ENCODE measurements at regions not wholly inside any gene's neighbourhood (a gene's known extent, or its start where the extent isn't known, plus 50 kb on each side); places are given as distances from the start of the nearest gene placed in this dataset.

GRCh38 chr10:2813286-2813685 is 254.1 kb upstream of the PFKP start:
- Histone ChIP-seq H3K27me3 (ENCODE audit: control insufficient read depth, insufficient read depth, low read length) (no peaks in the 10 kb centered on the region), H4K20me1 (ENCODE audit: insufficient read depth, low read length) (no peaks in the 10 kb centered on the region), H4K5ac (ENCODE audit: low read depth, low read length) (no peak overlapping the region), H2AFZ (replicated peaks; ENCODE audit: low read length, poor library complexity) (no peak overlapping the region), H2BK5ac (ENCODE audit: low read depth, low read length, poor library complexity, severe bottlenecking) (no peak overlapping the region), H2BK15ac (ENCODE audit: low read depth, low read length) (no peak overlapping the region), H3K9me3 (ENCODE audit: control insufficient read depth, insufficient read depth, low read length) (peaks cover 7% of the 10 kb centered on the region), H3K4me2 (ENCODE audit: low read depth, low read length) (no peak overlapping the region), H2AK9ac (replicated peaks; ENCODE audit: low read depth, low read length, poor library complexity) (no peak overlapping the region), H3K56ac (ENCODE audit: extremely low read depth, insufficient read depth, low read length) (no peak overlapping the region), H3K18ac (ENCODE audit: low read depth, low read length) (no peak overlapping the region), H3K4me3 (ENCODE audit: insufficient read depth, low read depth, low read length) (no peak overlapping the region), H3K27ac (ENCODE audit: insufficient read depth, low read length) (no peak overlapping the region), H3K14ac (replicated peaks; ENCODE audit: low read depth, low read length) (no peak overlapping the region), H4K91ac (ENCODE audit: insufficient read depth, low read depth, low read length) (no peak overlapping the region), H3K79me1 (ENCODE audit: low read depth in 1 of 2, low read length in 2 of 2) (no peaks in the 10 kb centered on the region), H3K23ac (ENCODE audit: low read depth, low read length) (no peak overlapping the region), H3K9me1 (ENCODE audit: insufficient read depth, low read length) (no peaks in the 10 kb centered on the region), H2BK120ac (ENCODE audit: low read depth, low read length) (no peak overlapping the region), H2BK20ac (ENCODE audit: low read depth, low read length) (no peak overlapping the region), H4K8ac (ENCODE audit: low read depth in 2 of 2, low read length in 2 of 2) (no peak overlapping the region), H3K4ac (ENCODE audit: low read depth, low read length) (no peak overlapping the region), H2AK5ac (ENCODE audit: low read depth, low read length) (no peak overlapping the region), H3K4me1 (ENCODE audit: control insufficient read depth, insufficient read depth, low read length) (no peaks in the 10 kb centered on the region), H3K36me3 (ENCODE audit: control insufficient read depth, insufficient read depth, low read length) (no peaks in the 10 kb centered on the region), H3K9ac (ENCODE audit: low read depth, low read length) (no peak overlapping the region)
- WGBS, 2 experiments (ENCODE audit: extremely low coverage in 2 of 2, insufficient read length in 1 of 2): 80% methylated on average over 1 of the region's 8 CpGs; no CpG with 5 or more reads in 1 of the 2 experiments
- intact Hi-C loops (cut with micrococcal nuclease): no loop called here
- CTCF ChIA-PET: no interaction called here
- no peak for TF ChIP-seq RFX5 (IDR thresholded peaks at IDR 0.05; ENCODE audit: low read depth, low read length)
- TF ChIP-seq BHLHE40 (IDR thresholded peaks at IDR 0.05; ENCODE audit: low read depth, low read length): no peak
- no peak for TF ChIP-seq CEBPB (IDR thresholded peaks at IDR 0.05; ENCODE audit: low read depth, low read length)
- no peak for TF ChIP-seq RAD21 (IDR thresholded peaks at IDR 0.05; ENCODE audit: low read length)
- TF ChIP-seq POLR2A (IDR thresholded peaks at IDR 0.05; ENCODE audit: low read depth, low read length): no peak
- TF ChIP-seq MAZ (IDR thresholded peaks at IDR 0.05; ENCODE audit: borderline replicate concordance, low read depth, low read length): no peak
- TF ChIP-seq CTCF (conservative IDR thresholded peaks at IDR 0.05; ENCODE audit: low read depth, low read length): no peak
- TF ChIP-seq SMC3 (IDR thresholded peaks at IDR 0.05; ENCODE audit: low read depth, low read length): no peak
- TF ChIP-seq MXI1 (IDR thresholded peaks at IDR 0.05; ENCODE audit: borderline replicate concordance, low read depth, low read length): no peak
- TF ChIP-seq MAFK (IDR thresholded peaks at IDR 0.05; ENCODE audit: low read depth, low read length): no peak
- no peak for TF ChIP-seq FOS (IDR thresholded peaks at IDR 0.05; ENCODE audit: low read depth, low read length)
- TF ChIP-seq ELK1 (IDR thresholded peaks at IDR 0.05; ENCODE audit: borderline replicate concordance, low read depth, low read length): no peak
- BruUV-seq (replicated peaks): no TSS peak
- POLR2A ChIA-PET (ENCODE audit: unreplicated experiment): no interaction called here
- no peak for ATAC-seq (ENCODE audit: low read depth)
- DNase-seq: no peak
- dilution Hi-C loops (cut with HindIII; ENCODE audit: low sequenced_read_pairs, unreplicated experiment): no loop called here
- in situ Hi-C loops (cut with MboI; ENCODE audit: low sequenced_read_pairs): no loop called here
